Ectodermal cell (in vitro differentiated cells): ENCODE measurements at regions not wholly inside any gene's neighbourhood (a gene's known extent, or its start where the extent isn't known, plus 50 kb on each side); places are given as distances from the start of the nearest gene placed in this dataset.

Experiments
- H3K27ac ChIP-seq: 2 replicates; pipeline ENCODE4 v1.7.0; 2013; ENCODE audit warnings: mild to moderate bottlenecking, low read depth, low read length; ENCODE audit not compliant: insufficient read depth, poor library complexity, severe bottlenecking
- H3K27me3 ChIP-seq: 2 replicates; pipeline ENCODE4 v1.7.0; 2013; ENCODE audit warnings: mild to moderate bottlenecking, low read length; ENCODE audit not compliant: insufficient read depth, control insufficient read depth, poor library complexity, severe bottlenecking
- H3K36me3 ChIP-seq: one replicate; pipeline ENCODE4 v1.7.0; 2013; ENCODE audit warnings: low read length; ENCODE audit not compliant: control insufficient read depth, insufficient read depth
- H3K4me1 ChIP-seq: one replicate; pipeline ENCODE4 v1.7.0; 2013; ENCODE audit warnings: low read length; ENCODE audit not compliant: control insufficient read depth, insufficient read depth
- H3K4me3 ChIP-seq: 2 replicates; pipeline ENCODE4 v1.7.0; 2013; ENCODE audit warnings: low read depth, low read length, control low read depth; ENCODE audit not compliant: insufficient read depth
- H3K9me3 ChIP-seq: 2 replicates; pipeline ENCODE4 v1.7.0; 2013; ENCODE audit warnings: mild to moderate bottlenecking, low read length, moderate library complexity; ENCODE audit not compliant: control insufficient read depth
- WGBS, 2 experiments: methylation state at CpG; one replicate each; pipeline ENCODE4 v1.1.7; 2013; ENCODE audit warnings: missing lambda C conversion rate in 2 of 2; 5-methylcytosine and 5-hydroxymethylcytosine counted together

- Histone ChIP-seq H3K27me3 (no peaks in the 10 kb centered on the region), H3K9me3 (no peaks in the 10 kb centered on the region), H3K4me1 (no peaks in the 10 kb centered on the region), H3K4me3 (no peak overlapping the region), H3K36me3 (no peaks in the 10 kb centered on the region), H3K27ac (no peak overlapping the region)
- WGBS, 2 experiments, result 39 to 52% methylated on average over 5 of the region's 5 CpGs
These were observed 612.1 kb upstream of the MGMT start for GRCh38 chr10:128854963-128855362.

DNA sequence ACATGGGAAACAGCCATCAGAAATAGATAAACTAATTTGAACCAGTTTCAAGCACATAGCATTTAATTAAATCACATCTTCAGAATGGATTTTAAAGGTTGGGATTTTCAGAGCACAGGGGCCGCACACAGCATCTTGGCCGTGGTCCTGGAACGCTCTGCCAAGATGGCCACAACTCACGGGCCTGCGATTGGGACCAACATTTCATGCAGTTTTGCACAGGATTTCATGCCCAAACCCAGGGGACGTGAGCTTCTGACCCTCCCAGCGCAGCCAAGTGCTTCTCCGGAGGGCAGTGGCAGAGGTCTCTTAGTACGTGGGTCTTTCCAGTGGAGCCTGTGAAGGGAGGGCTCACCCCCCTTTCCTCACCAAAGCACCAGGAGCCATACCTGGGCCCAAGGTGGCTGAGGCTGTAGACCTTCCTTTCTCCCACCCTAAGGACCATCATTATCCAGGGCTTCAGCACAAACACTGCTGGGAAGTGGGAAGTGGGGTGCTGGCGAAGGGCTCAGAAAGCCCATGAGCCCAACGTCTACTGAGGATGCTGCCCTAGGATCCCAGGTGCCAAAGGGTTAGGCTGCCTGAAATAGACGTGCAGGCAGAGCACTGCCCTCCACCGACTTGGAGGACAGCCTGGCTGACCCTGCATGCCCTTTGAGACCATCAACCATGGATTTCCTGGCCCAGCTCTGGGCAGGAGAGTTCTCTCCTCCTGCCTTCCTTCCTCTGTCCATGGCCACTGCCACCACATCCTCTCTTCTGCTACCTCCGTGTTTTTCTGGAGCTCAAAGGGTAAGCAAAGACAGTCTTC is 611.2 kb upstream of the MGMT start:
- H3K27ac ChIP-seq, result no peak overlapping the region
- no peaks in the 10 kb centered on the region for H3K9me3 ChIP-seq
- H3K4me1 ChIP-seq, result no peaks in the 10 kb centered on the region
- 92% methylated on average over 14 of the region's 14 CpGs for WGBS, 2 experiments
- H3K27me3 ChIP-seq, result no peaks in the 10 kb centered on the region
- H3K36me3 ChIP-seq, result no peaks in the 10 kb centered on the region
- no peak overlapping the region for H3K4me3 ChIP-seq

DNA sequence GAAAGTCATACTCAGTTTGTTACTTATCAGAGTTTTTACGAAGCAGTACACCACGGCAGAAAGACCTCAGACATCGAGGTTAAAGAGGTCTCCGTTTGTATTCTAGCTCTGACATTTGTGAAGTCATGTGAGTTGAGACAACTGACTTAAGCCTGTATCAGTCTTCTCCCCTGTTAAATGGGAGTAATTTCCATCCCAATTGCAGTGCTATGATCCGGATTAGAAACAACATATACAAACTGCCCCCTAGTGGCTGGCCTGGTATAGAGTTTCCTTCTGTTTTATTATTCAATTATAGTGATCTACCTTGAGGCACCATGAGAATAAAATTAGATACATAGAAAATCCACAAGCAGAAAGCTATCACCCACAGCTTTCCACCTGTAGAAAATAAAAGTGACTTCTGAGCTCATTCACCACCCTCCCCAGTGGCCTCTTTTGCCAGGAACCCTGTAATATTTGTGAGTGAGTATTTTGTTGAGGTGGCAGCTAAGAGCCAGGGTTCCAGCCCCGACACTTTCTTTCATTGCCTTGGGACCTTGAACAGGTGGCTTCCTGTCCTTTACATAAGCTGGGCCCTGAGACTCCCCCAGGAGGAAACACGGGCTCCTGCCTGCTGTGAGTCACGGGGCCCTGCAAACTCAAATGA is 607.2 kb upstream of the MGMT start:
- no peak overlapping the region for H3K27ac ChIP-seq
- H3K36me3 ChIP-seq, result no peaks in the 10 kb centered on the region
- H3K27me3 ChIP-seq, result no peaks in the 10 kb centered on the region
- no peak overlapping the region for H3K4me3 ChIP-seq
- H3K9me3 ChIP-seq, result no peaks in the 10 kb centered on the region
- whole genome bisulfite sequencing, 2 experiments, result 79% methylated on average over 7 to 8 of the region's 8 CpGs
- H3K4me1 ChIP-seq, result no peaks in the 10 kb centered on the region

GRCh38 chr10:128860574-128860973 is 606.5 kb upstream of the MGMT start:
- Histone ChIP-seq H3K27ac (no peak overlapping the region), H3K27me3 (no peaks in the 10 kb centered on the region), H3K4me3 (no peak overlapping the region), H3K4me1 (no peaks in the 10 kb centered on the region), H3K9me3 (no peaks in the 10 kb centered on the region), H3K36me3 (no peaks in the 10 kb centered on the region)
- WGBS, 2 experiments, result 80 to 84% methylated on average over 9 of the region's 9 CpGs

GRCh38 chr10:128861018-128861901 is 605.8 kb upstream of the MGMT start:
- H3K9me3 ChIP-seq, result no peaks in the 10 kb centered on the region
- WGBS, 2 experiments, result 94 to 95% methylated on average over 14 of the region's 15 CpGs
- H3K4me1 ChIP-seq, result no peaks in the 10 kb centered on the region
- H3K4me3 ChIP-seq, result no peak overlapping the region
- H3K27me3 ChIP-seq, result no peaks in the 10 kb centered on the region
- no peak overlapping the region for H3K27ac ChIP-seq
- H3K36me3 ChIP-seq, result no peaks in the 10 kb centered on the region

DNA sequence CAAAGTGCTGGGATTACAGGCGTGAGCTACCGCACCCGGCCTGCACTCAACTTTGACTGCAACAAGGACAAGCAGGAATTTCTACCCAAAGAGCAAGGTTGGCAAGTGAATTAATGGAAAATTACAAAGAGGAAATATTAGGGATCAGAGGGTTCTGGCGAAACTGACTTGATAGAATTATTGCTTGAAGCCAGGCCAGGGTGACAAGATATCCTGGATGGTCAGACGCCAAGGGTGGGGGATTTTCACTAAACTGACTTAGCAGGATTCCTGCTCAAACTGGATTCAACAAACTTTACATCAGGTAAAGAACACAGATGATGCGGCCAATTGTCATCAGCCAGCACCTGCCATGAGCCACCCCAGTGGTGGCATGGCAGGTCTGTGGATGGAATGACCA is 603.6 kb upstream of the MGMT start:
- no peak overlapping the region for H3K27ac ChIP-seq
- H3K9me3 ChIP-seq, result no peaks in the 10 kb centered on the region
- H3K4me3 ChIP-seq, result no peak overlapping the region
- 94 to 96% methylated on average over 6 of the region's 6 CpGs for WGBS, 2 experiments
- H3K4me1 ChIP-seq, result no peaks in the 10 kb centered on the region
- H3K27me3 ChIP-seq, result no peaks in the 10 kb centered on the region
- H3K36me3 ChIP-seq, result no peaks in the 10 kb centered on the region

- no peak overlapping the region for H3K27ac ChIP-seq
- no peaks in the 10 kb centered on the region for H3K4me1 ChIP-seq
- 96% methylated on average over 8 of the region's 8 CpGs for WGBS, 2 experiments
- H3K36me3 ChIP-seq, result no peaks in the 10 kb centered on the region
- H3K4me3 ChIP-seq, result no peak overlapping the region
- no peaks in the 10 kb centered on the region for H3K27me3 ChIP-seq
- H3K9me3 ChIP-seq, result no peaks in the 10 kb centered on the region
These were observed 603.1 kb upstream of the MGMT start for GRCh38 chr10:128863823-128864405.

DNA sequence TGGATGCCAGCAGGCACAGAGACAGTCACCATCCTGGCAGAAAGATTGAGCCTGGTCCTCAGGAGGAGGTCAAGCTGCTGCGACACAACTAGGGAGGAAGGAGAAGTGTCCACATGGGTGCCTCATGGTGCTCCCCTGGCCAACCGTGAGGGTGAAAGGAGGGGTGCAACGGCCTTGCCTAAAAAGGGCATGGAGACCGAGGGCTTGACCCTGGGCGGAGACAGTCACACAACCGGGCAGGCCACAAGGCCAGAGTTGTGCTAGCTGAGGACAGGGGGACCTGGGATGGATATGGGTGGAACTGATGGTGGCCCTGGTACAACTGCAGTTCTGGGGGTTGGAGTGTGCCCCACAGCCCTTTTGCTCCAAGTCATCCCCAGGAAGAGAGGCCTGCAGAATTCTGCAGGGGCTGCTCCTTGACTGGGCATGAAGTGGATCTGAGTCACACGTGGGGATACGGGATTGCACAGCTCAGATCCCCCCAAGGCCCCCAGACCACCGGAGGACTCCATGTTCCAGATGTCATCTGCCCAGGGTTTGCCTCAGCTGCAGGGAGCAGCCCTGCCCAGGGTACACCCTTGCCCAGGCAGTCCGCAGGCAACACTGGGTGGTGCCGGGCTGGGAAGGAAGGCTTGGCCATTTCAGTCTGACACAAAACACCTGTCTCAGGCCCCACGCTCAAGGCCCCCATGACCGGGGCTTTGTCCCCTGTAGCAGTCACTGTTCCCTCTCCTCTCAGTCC is 602.3 kb upstream of the MGMT start:
- WGBS, 2 experiments, result 96 to 97% methylated on average over 13 of the region's 13 CpGs
- Histone ChIP-seq H3K4me3 (no peak overlapping the region), H3K36me3 (no peaks in the 10 kb centered on the region), H3K9me3 (no peaks in the 10 kb centered on the region), H3K27me3 (no peaks in the 10 kb centered on the region), H3K4me1 (no peaks in the 10 kb centered on the region), H3K27ac (no peak overlapping the region)

GRCh38 chr10:128865436-128866195 is 601.4 kb upstream of the MGMT start:
- Histone ChIP-seq H3K27ac (no peak overlapping the region), H3K9me3 (no peaks in the 10 kb centered on the region), H3K4me1 (no peaks in the 10 kb centered on the region), H3K4me3 (no peak overlapping the region), H3K27me3 (no peaks in the 10 kb centered on the region), H3K36me3 (no peaks in the 10 kb centered on the region)
- 87 to 91% methylated on average over 13 to 14 of the region's 14 CpGs for WGBS, 2 experiments
